HepG2 (cell line): ENCODE measurements at regions not wholly inside any gene's neighbourhood (a gene's known extent, or its start where the extent isn't known, plus 50 kb on each side); places are given as distances from the start of the nearest gene placed in this dataset.

Experiments used
- KLF9 ChIP-seq: IDR thresholded peaks from 2 replicates; pipeline ENCODE4 v1.6.1; 2016; ENCODE audit warnings: low read depth
- SP5 ChIP-seq: IDR thresholded peaks from 2 replicates; pipeline ENCODE4 v1.6.1; 2016; ENCODE audit warnings: low read depth, borderline replicate concordance
- TAF1 ChIP-seq: sonication (generic); formaldehyde crosslinking; IDR thresholded peaks from 2 replicates; pipeline ENCODE4 v1.4.0; 2020; ENCODE audit warnings: missing genetic modification reagents
- THYN1 ChIP-seq: sonication (generic); formaldehyde crosslinking; IDR thresholded peaks from 2 replicates; pipeline ENCODE4 v1.8.1; 2023; ENCODE audit warnings: low read depth, mild to moderate bottlenecking, moderate library complexity, missing genetic modification reagents, borderline replicate concordance
- TOE1 ChIP-seq: sonication (generic); formaldehyde crosslinking; IDR thresholded peaks from 2 replicates; pipeline ENCODE4 v1.4.0; 2020; ENCODE audit warnings: mild to moderate bottlenecking, missing genetic modification reagents
- YEATS2 ChIP-seq: sonication (generic); formaldehyde crosslinking; IDR thresholded peaks from 2 replicates; pipeline ENCODE4 v1.4.0; 2020; ENCODE audit warnings: missing genetic modification reagents, borderline replicate concordance
- ZFP37 ChIP-seq: sonication (generic); formaldehyde crosslinking; IDR thresholded peaks from 2 replicates; pipeline ENCODE4 v1.4.0; 2020; ENCODE audit warnings: missing genetic modification reagents, borderline replicate concordance
- ZNF329 ChIP-seq: sonication (generic); formaldehyde crosslinking; IDR thresholded peaks from 2 replicates; pipeline ENCODE4 v1.9.0; 2021; ENCODE audit warnings: low read depth, mild to moderate bottlenecking, missing genetic modification reagents
- ZNF331 ChIP-seq: sonication (generic); formaldehyde crosslinking; IDR thresholded peaks from 2 replicates; pipeline ENCODE4 v1.4.0; 2020; ENCODE audit warnings: missing genetic modification reagents
- ZSCAN30 ChIP-seq: sonication (generic); formaldehyde crosslinking; IDR thresholded peaks from 2 replicates; pipeline ENCODE4 v1.5.0; 2020; ENCODE audit warnings: mild to moderate bottlenecking, missing genetic modification reagents
- TF ChIP-seq, protein P1 (sequence below): sonication (generic); formaldehyde crosslinking; IDR thresholded peaks from 2 replicates; pipeline ENCODE4 v1.4.0; 2020; ENCODE audit warnings: mild to moderate bottlenecking, missing genetic modification reagents
- TF ChIP-seq, protein P2 (sequence below): sonication (generic); formaldehyde crosslinking; IDR thresholded peaks from 2 replicates; pipeline ENCODE4 v1.8.1; 2023; ENCODE audit warnings: missing genetic modification reagents, mild to moderate bottlenecking, borderline replicate concordance
- TF ChIP-seq, protein P3 (sequence below): sonication (generic); formaldehyde crosslinking; IDR thresholded peaks from 2 replicates; pipeline ENCODE4 v1.4.0; 2020; ENCODE audit warnings: mild to moderate bottlenecking, missing genetic modification reagents
- TF ChIP-seq, protein P4 (sequence below): sonication (generic); formaldehyde crosslinking; IDR thresholded peaks from 2 replicates; pipeline ENCODE4 v1.9.0; 2021; ENCODE audit warnings: missing genetic modification reagents, mild to moderate bottlenecking, borderline replicate concordance
- TF ChIP-seq, protein P5 (sequence below): sonication (generic); formaldehyde crosslinking; IDR thresholded peaks from 2 replicates; pipeline ENCODE4 v1.5.0; 2020; ENCODE audit warnings: mild to moderate bottlenecking, missing genetic modification reagents, borderline replicate concordance

DNA sequence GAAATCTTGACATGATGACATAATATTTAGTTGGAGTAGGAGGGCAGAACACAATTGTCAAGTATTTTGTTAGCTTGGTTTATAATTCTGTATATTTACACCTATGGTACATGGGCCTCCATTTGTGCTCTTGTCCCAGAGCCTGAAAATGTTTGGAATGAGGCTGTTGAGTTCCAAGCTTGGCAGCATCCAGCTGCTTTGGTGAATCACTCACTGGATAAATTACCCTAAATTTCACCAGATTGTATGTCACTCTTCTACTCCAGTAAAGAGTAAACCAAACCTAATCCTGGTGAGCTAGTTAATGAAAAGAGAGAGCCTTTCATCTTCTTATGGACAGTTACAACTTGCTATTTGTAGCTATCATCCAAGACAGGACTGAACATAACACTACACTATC is 928.7 kb downstream of the DIPK2A start (continued):
- TF ChIP-seq ZNF331 (CRISPR knock-in tag): no peak
- TF ChIP-seq, protein P1, sequence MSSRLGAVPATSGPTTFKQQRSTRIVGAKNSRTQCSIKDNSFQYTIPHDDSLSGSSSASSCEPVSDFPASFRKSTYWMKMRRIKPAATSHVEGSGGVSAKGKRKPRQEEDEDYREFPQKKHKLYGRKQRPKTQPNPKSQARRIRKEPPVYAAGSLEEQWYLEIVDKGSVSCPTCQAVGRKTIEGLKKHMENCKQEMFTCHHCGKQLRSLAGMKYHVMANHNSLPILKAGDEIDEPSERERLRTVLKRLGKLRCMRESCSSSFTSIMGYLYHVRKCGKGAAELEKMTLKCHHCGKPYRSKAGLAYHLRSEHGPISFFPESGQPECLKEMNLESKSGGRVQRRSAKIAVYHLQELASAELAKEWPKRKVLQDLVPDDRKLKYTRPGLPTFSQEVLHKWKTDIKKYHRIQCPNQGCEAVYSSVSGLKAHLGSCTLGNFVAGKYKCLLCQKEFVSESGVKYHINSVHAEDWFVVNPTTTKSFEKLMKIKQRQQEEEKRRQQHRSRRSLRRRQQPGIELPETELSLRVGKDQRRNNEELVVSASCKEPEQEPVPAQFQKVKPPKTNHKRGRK (CRISPR knock-in tag): no peak
- TF ChIP-seq, protein P2, sequence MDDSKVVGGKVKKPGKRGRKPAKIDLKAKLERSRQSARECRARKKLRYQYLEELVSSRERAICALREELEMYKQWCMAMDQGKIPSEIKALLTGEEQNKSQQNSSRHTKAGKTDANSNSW (CRISPR knock-in tag): no peak
- TF ChIP-seq YEATS2 (CRISPR knock-in tag): no peak
- no peak for TF ChIP-seq TAF1
- TF ChIP-seq, protein P3, sequence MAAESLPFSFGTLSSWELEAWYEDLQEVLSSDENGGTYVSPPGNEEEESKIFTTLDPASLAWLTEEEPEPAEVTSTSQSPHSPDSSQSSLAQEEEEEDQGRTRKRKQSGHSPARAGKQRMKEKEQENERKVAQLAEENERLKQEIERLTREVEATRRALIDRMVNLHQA (CRISPR knock-in tag): no peak
- TF ChIP-seq TOE1 (CRISPR knock-in tag): no peak
- TF ChIP-seq, protein P4, sequence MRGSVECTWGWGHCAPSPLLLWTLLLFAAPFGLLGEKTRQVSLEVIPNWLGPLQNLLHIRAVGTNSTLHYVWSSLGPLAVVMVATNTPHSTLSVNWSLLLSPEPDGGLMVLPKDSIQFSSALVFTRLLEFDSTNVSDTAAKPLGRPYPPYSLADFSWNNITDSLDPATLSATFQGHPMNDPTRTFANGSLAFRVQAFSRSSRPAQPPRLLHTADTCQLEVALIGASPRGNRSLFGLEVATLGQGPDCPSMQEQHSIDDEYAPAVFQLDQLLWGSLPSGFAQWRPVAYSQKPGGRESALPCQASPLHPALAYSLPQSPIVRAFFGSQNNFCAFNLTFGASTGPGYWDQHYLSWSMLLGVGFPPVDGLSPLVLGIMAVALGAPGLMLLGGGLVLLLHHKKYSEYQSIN: no peak
- no peak for TF ChIP-seq KLF9 (CRISPR knock-in tag)
- no peak for TF ChIP-seq THYN1 (CRISPR knock-in tag)
- no peak for TF ChIP-seq ZFP37 (CRISPR knock-in tag)
- TF ChIP-seq, protein P5, sequence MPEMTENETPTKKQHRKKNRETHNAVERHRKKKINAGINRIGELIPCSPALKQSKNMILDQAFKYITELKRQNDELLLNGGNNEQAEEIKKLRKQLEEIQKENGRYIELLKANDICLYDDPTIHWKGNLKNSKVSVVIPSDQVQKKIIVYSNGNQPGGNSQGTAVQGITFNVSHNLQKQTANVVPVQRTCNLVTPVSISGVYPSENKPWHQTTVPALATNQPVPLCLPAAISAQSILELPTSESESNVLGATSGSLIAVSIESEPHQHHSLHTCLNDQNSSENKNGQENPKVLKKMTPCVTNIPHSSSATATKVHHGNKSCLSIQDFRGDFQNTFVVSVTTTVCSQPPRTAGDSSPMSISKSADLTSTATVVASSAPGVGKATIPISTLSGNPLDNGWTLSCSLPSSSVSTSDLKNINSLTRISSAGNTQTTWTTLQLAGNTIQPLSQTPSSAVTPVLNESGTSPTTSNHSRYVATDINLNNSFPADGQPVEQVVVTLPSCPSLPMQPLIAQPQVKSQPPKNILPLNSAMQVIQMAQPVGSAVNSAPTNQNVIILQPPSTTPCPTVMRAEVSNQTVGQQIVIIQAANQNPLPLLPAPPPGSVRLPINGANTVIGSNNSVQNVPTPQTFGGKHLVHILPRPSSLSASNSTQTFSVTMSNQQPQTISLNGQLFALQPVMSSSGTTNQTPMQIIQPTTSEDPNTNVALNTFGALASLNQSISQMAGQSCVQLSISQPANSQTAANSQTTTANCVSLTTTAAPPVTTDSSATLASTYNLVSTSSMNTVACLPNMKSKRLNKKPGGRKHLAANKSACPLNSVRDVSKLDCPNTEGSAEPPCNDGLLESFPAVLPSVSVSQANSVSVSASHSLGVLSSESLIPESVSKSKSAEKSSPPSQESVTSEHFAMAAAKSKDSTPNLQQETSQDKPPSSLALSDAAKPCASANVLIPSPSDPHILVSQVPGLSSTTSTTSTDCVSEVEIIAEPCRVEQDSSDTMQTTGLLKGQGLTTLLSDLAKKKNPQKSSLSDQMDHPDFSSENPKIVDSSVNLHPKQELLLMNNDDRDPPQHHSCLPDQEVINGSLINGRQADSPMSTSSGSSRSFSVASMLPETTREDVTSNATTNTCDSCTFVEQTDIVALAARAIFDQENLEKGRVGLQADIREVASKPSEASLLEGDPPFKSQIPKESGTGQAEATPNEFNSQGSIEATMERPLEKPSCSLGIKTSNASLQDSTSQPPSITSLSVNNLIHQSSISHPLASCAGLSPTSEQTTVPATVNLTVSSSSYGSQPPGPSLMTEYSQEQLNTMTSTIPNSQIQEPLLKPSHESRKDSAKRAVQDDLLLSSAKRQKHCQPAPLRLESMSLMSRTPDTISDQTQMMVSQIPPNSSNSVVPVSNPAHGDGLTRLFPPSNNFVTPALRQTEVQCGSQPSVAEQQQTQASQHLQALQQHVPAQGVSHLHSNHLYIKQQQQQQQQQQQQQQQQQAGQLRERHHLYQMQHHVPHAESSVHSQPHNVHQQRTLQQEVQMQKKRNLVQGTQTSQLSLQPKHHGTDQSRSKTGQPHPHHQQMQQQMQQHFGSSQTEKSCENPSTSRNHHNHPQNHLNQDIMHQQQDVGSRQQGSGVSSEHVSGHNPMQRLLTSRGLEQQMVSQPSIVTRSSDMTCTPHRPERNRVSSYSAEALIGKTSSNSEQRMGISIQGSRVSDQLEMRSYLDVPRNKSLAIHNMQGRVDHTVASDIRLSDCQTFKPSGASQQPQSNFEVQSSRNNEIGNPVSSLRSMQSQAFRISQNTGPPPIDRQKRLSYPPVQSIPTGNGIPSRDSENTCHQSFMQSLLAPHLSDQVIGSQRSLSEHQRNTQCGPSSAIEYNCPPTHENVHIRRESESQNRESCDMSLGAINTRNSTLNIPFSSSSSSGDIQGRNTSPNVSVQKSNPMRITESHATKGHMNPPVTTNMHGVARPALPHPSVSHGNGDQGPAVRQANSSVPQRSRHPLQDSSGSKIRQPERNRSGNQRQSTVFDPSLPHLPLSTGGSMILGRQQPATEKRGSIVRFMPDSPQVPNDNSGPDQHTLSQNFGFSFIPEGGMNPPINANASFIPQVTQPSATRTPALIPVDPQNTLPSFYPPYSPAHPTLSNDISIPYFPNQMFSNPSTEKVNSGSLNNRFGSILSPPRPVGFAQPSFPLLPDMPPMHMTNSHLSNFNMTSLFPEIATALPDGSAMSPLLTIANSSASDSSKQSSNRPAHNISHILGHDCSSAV (CRISPR knock-in tag): no peak
- TF ChIP-seq ZSCAN30 (CRISPR knock-in tag): no peak
- TF ChIP-seq SP5 (CRISPR knock-in tag): no peak
- no peak for TF ChIP-seq ZNF329
